22Rv1 (cell line): ENCODE measurements at regions not wholly inside any gene's neighbourhood (a gene's known extent, or its start where the extent isn't known, plus 50 kb on each side); places are given as distances from the start of the nearest gene placed in this dataset.

Experiments
- CTCF ChIP-seq: fragments of 450-650 bp; IDR thresholded peaks from 2 replicates; pipeline ENCODE4 v1.5.1; 2017; ENCODE audit warnings: mild to moderate bottlenecking
- ZFX ChIP-seq: fragments of 450-650 bp; IDR thresholded peaks from 2 replicates; pipeline ENCODE4 v1.6.1; 2017; ENCODE audit warnings: antibody characterized with exemption, borderline replicate concordance

- no peak for TF ChIP-seq CTCF
- no peak for TF ChIP-seq ZFX
These were observed 94.8 kb upstream of the ADAMTS3 start for GRCh38 chr4:72663828-72664227.
